PC-3 (cell line): ENCODE measurements at regions not wholly inside any gene's neighbourhood (a gene's known extent, or its start where the extent isn't known, plus 50 kb on each side); places are given as distances from the start of the nearest gene placed in this dataset.

Experiments
- ATAC-seq: fragments of 200-7000 bp; cut with Tn5 transposase; 2 replicates; pipeline ENCODE4 v1.9.1; 2020; ENCODE audit warnings: mild to moderate bottlenecking, moderate library complexity
- BruUV-seq: library from RNA; stranded (reverse); fragments of 400-500 nt; replicated peaks from 2 replicates; lab custom pipeline; 2021; lab: Mats Ljungman, UMichigan
- CTCF ChIA-PET: fragments of 300-600 bp; sonication (Branson Sonifier 250); formaldehyde crosslinking; loops from one replicate; lab custom pipeline; 2022; ENCODE audit warnings: antibody characterized with exemption; lab: Charles Lee
- POLR2A ChIA-PET: fragments of 300-600 bp; sonication (Branson Sonifier 250); formaldehyde crosslinking; loops from one replicate; lab custom pipeline; 2022; ENCODE audit warnings: antibody characterized with exemption; ENCODE audit not compliant: unreplicated experiment; lab: Charles Lee
- DNase-seq: peaks from one replicate; pipeline ENCODE4 v3.0.0-alpha.2; 2015
- H2AFZ ChIP-seq: fragments of 300-600 bp; sonication (generic); 2 replicates; pipeline ENCODE4 v1.6.0; 2016; ENCODE audit warnings: antibody characterized with exemption, low read length
- H3F3A ChIP-seq: fragments of 300-600 bp; sonication (generic); one replicate; pipeline ENCODE4 v1.6.0; 2017; ENCODE audit warnings: antibody characterized with exemption, low read length, control low read depth, mild to moderate bottlenecking; ENCODE audit not compliant: unreplicated experiment
- H3K27ac ChIP-seq: fragments of 300-600 bp; sonication (generic); 2 replicates; pipeline ENCODE4 v1.5.1; 2016; ENCODE audit warnings: mild to moderate bottlenecking, low read length
- H3K27me3 ChIP-seq: fragments of 300-600 bp; sonication (generic); 2 replicates; pipeline ENCODE4 v1.6.1; 2016; ENCODE audit warnings: low read length, mixed read lengths
- H3K36me3 ChIP-seq: fragments of 300-600 bp; sonication (generic); 2 replicates; pipeline ENCODE4 v1.6.1; 2016; ENCODE audit warnings: low read depth, mixed run types, low read length, mixed read lengths
- H3K4me1 ChIP-seq: fragments of 300-600 bp; sonication (generic); 2 replicates; pipeline ENCODE4 v1.5.1; 2016; ENCODE audit warnings: low read length; ENCODE audit not compliant: insufficient read depth
- H3K4me2 ChIP-seq: fragments of 300-600 bp; sonication (generic); 2 replicates; pipeline ENCODE4 v1.6.0; 2016; ENCODE audit warnings: low read length
- H3K4me3 ChIP-seq: fragments of 300-600 bp; sonication (generic); 2 replicates; pipeline ENCODE4 v1.5.1; 2016; ENCODE audit warnings: mild to moderate bottlenecking, low read length, mixed read lengths
- H3K79me2 ChIP-seq: fragments of 300-600 bp; sonication (generic); 2 replicates; pipeline ENCODE4 v1.6.1; 2017; ENCODE audit warnings: low read length, mixed read lengths
- H3K9ac ChIP-seq: fragments of 300-600 bp; sonication (generic); 2 replicates; pipeline ENCODE4 v1.6.0; 2016; ENCODE audit warnings: mild to moderate bottlenecking, low read length
- H3K9me2 ChIP-seq: fragments of 300-600 bp; sonication (generic); replicated peaks from 2 replicates; pipeline ENCODE4 v1.6.1; 2016; ENCODE audit warnings: mixed run types, low read length, mixed read lengths
- H3K9me3 ChIP-seq: fragments of 300-600 bp; sonication (generic); 2 replicates; pipeline ENCODE4 v1.6.1; 2016; ENCODE audit warnings: low read length, mixed read lengths
- H4K20me1 ChIP-seq: fragments of 300-600 bp; sonication (generic); 2 replicates; pipeline ENCODE4 v1.6.1; 2016; ENCODE audit warnings: low read length, mixed read lengths
- CTCF ChIP-seq: fragments of 300-600 bp; sonication (generic); conservative IDR thresholded peaks from 2 replicates; pipeline ENCODE4 v1.5.1; 2017; ENCODE audit warnings: antibody characterized with exemption, low read depth, mild to moderate bottlenecking, low read length
- EZH2 ChIP-seq: fragments of 300-600 bp; sonication (generic); IDR thresholded peaks from one replicate; pipeline ENCODE4 v1.6.1; 2017; ENCODE audit warnings: antibody characterized with exemption, mild to moderate bottlenecking, low read length; ENCODE audit not compliant: unreplicated experiment
- EZH2phosphoT487 ChIP-seq: fragments of 300-600 bp; sonication (generic); IDR thresholded peaks from 2 replicates; pipeline ENCODE4 v1.6.1; 2018; ENCODE audit warnings: mild to moderate bottlenecking, antibody characterized with exemption, low read length, borderline replicate concordance
- intact Hi-C: fragments of 100-400 bp; cut with micrococcal nuclease; formaldehyde crosslinking; loops from 2 replicates; pipeline ENCODE4 v1.9.0; 2023

GRCh38 chr2:107719141-107719540 is 107.6 kb upstream of the RGPD4 start:
- no peaks in the 10 kb centered on the region for H4K20me1 ChIP-seq
- H3K4me1 ChIP-seq = no peaks in the 10 kb centered on the region
- no peaks in the 10 kb centered on the region for H3K9me3 ChIP-seq
- no TSS peak for BruUV-seq
- CTCF ChIA-PET = no interaction called here
- H3K27me3 ChIP-seq = peaks cover 13% of the 10 kb centered on the region
- no peak overlapping the region for H3K4me3 ChIP-seq
- no peak overlapping the region for H2AFZ ChIP-seq
- DNase-seq (peak; percentile 4), ATAC-seq (no peak)
- no peaks in the 10 kb centered on the region for H3K9me2 ChIP-seq
- H3F3A ChIP-seq = no peaks in the 10 kb centered on the region
- TF ChIP-seq EZH2 = no peak
- no peak for TF ChIP-seq CTCF
- no peak for TF ChIP-seq EZH2phosphoT487
- H3K4me2 ChIP-seq = no peak overlapping the region
- H3K36me3 ChIP-seq = no peaks in the 10 kb centered on the region
- H3K9ac ChIP-seq = no peak overlapping the region
- POLR2A ChIA-PET = no interaction called here
- no peaks in the 10 kb centered on the region for H3K79me2 ChIP-seq
- no peak overlapping the region for H3K27ac ChIP-seq
- intact Hi-C loops = no loop called here

GRCh38 chr2:107719836-107720235 is 106.9 kb upstream of the RGPD4 start:
- DNase-seq (no peak), ATAC-seq (no peak)
- TF ChIP-seq CTCF (no peak), EZH2phosphoT487 (no peak)
- Histone ChIP-seq H3F3A (no peaks in the 10 kb centered on the region), H3K79me2 (no peaks in the 10 kb centered on the region), H3K4me1 (no peaks in the 10 kb centered on the region), H4K20me1 (no peaks in the 10 kb centered on the region), H3K27me3 (peaks cover 13% of the 10 kb centered on the region), H2AFZ (no peak overlapping the region), H3K9me3 (no peaks in the 10 kb centered on the region), H3K9me2 (no peaks in the 10 kb centered on the region), H3K36me3 (no peaks in the 10 kb centered on the region), H3K27ac (no peak overlapping the region), H3K9ac (no peak overlapping the region), H3K4me3 (no peak overlapping the region), H3K4me2 (no peak overlapping the region)
- BruUV-seq = no TSS peak
- CTCF ChIA-PET = no interaction called here
- POLR2A ChIA-PET = no interaction called here
- intact Hi-C loops = no loop called here

GRCh38 chr2:107721178-107721577 is 105.5 kb upstream of the RGPD4 start:
- no peaks in the 10 kb centered on the region for H3K9me3 ChIP-seq
- H3K36me3 ChIP-seq = no peaks in the 10 kb centered on the region
- TF ChIP-seq EZH2 (no peak), CTCF (no peak), EZH2phosphoT487 (no peak)
- H3K4me2 ChIP-seq = no peak overlapping the region
- no peaks in the 10 kb centered on the region for H3K4me1 ChIP-seq
- no TSS peak for BruUV-seq
- intact Hi-C loops = no loop called here
- peaks cover 13% of the 10 kb centered on the region for H3K27me3 ChIP-seq
- no peak for ATAC-seq
- H3F3A ChIP-seq = no peaks in the 10 kb centered on the region
- no peak overlapping the region for H3K27ac ChIP-seq
- no peaks in the 10 kb centered on the region for H3K9me2 ChIP-seq
- CTCF ChIA-PET = no interaction called here
- H3K9ac ChIP-seq = no peak overlapping the region
- POLR2A ChIA-PET = no interaction called here
- H2AFZ ChIP-seq = no peak overlapping the region
- H4K20me1 ChIP-seq = no peaks in the 10 kb centered on the region
- H3K4me3 ChIP-seq = no peak overlapping the region
- no peaks in the 10 kb centered on the region for H3K79me2 ChIP-seq
- DNase-seq = no peak
